Activated CD8-positive, alpha-beta memory T cell treated with anti-CD3 and anti-CD28 coated beads, Interleukin-2, amount 10 ng/mL, durations not matched to agents 7 days and 5 days (primary cell): ENCODE measurements at regions not wholly inside any gene's neighbourhood (a gene's known extent, or its start where the extent isn't known, plus 50 kb on each side); places are given as distances from the start of the nearest gene placed in this dataset.

Source experiments
- ATAC-seq: fragments of 150-1000 bp; cut with Tn5 transposase; one replicate; pipeline ENCODE4 v1.10.0; 2021; ENCODE audit warnings: moderate library complexity
- CTCF ChIA-PET: fragments of 350-600 bp; sonication (Branson Sonifier 250); formaldehyde crosslinking; loops from one replicate; lab custom pipeline; 2021; ENCODE audit warnings: antibody characterized with exemption; lab: Charles Lee
- DNase-seq: peaks from one replicate; pipeline ENCODE4 v3.0.0-alpha.2; 2020
- H3K27ac Mint-ChIP-seq: one replicate; pipeline ENCODE4 v1.8.0; 2021; ENCODE audit warnings: mild to moderate bottlenecking, mixed read lengths
- H3K27me3 Mint-ChIP-seq: one replicate; pipeline ENCODE4 v1.8.0; 2021; ENCODE audit warnings: mixed read lengths
- H3K36me3 Mint-ChIP-seq: one replicate; pipeline ENCODE4 v1.8.0; 2021; ENCODE audit warnings: mild to moderate bottlenecking, mixed read lengths
- H3K4me1 Mint-ChIP-seq: one replicate; pipeline ENCODE4 v1.8.0; 2021; ENCODE audit warnings: mixed read lengths
- H3K4me3 Mint-ChIP-seq: one replicate; pipeline ENCODE4 v1.8.0; 2021; ENCODE audit warnings: mild to moderate bottlenecking, moderate library complexity, mixed read lengths
- H3K9me3 Mint-ChIP-seq: one replicate; pipeline ENCODE4 v1.8.0; 2022; ENCODE audit warnings: low read depth, mixed read lengths

GRCh38 chr20:22384978-22385377 is 199.4 kb downstream of the FOXA2 start:
- H3K9me3 Mint-ChIP-seq, result peaks cover 2% of the 10 kb centered on the region
- no peaks in the 10 kb centered on the region for H3K36me3 Mint-ChIP-seq
- no peak for DNase-seq
- CTCF ChIA-PET, result no interaction called here
- H3K4me1 Mint-ChIP-seq, result no peaks in the 10 kb centered on the region
- H3K4me3 Mint-ChIP-seq, result no peak overlapping the region
- ATAC-seq, result no peak
- no peaks in the 10 kb centered on the region for H3K27me3 Mint-ChIP-seq
- no peak overlapping the region for H3K27ac Mint-ChIP-seq

GRCh38 chr20:22383156-22383555 is 201.2 kb downstream of the FOXA2 start:
- Mint-ChIP-seq H3K4me3 (no peak overlapping the region), H3K27ac (no peak overlapping the region), H3K4me1 (no peaks in the 10 kb centered on the region), H3K27me3 (no peaks in the 10 kb centered on the region), H3K36me3 (no peaks in the 10 kb centered on the region), H3K9me3 (peaks cover 2% of the 10 kb centered on the region)
- CTCF ChIA-PET, result interaction anchor here (0.5 kb wide), 1 partner anchor 26 kb away, joined by 3 read pairs; no protein-coding TSS in a partner anchor
- ATAC-seq, result no peak
- DNase-seq, result no peak

GRCh38 chr20:22382742-22383141 is 201.6 kb downstream of the FOXA2 start:
- H3K27me3 Mint-ChIP-seq, result no peaks in the 10 kb centered on the region
- H3K9me3 Mint-ChIP-seq, result peaks cover under 1% of the 10 kb centered on the region
- no peaks in the 10 kb centered on the region for H3K36me3 Mint-ChIP-seq
- DNase-seq (no peak), ATAC-seq (no peak)
- H3K27ac Mint-ChIP-seq, result no peak overlapping the region
- no peaks in the 10 kb centered on the region for H3K4me1 Mint-ChIP-seq
- no peak overlapping the region for H3K4me3 Mint-ChIP-seq
- CTCF ChIA-PET, result interaction anchor here (0.5 kb wide), 1 partner anchor 26 kb away, joined by 3 read pairs; no protein-coding TSS in a partner anchor

GRCh38 chr20:22381812-22382416 is 202.5 kb downstream of the FOXA2 start:
- DNase-seq (no peak), ATAC-seq (no peak)
- H3K4me1 Mint-ChIP-seq, result no peaks in the 10 kb centered on the region

GRCh38 chr20:22379472-22379871 is 204.9 kb downstream of the FOXA2 start:
- CTCF ChIA-PET, result no interaction called here
- Mint-ChIP-seq H3K4me1 (no peaks in the 10 kb centered on the region), H3K4me3 (no peak overlapping the region), H3K27me3 (no peaks in the 10 kb centered on the region), H3K36me3 (no peaks in the 10 kb centered on the region), H3K9me3 (no peaks in the 10 kb centered on the region), H3K27ac (no peak overlapping the region)
- ATAC-seq (no peak), DNase-seq (no peak)

More at GRCh38 chr20:22381812-22382416, 202.5 kb downstream of the FOXA2 start:
- CTCF ChIA-PET, result no interaction called here
- Mint-ChIP-seq H3K4me3 (no peak overlapping the region), H3K36me3 (no peaks in the 10 kb centered on the region), H3K27ac (no peak overlapping the region), H3K9me3 (no peaks in the 10 kb centered on the region), H3K27me3 (no peaks in the 10 kb centered on the region)

GRCh38 chr20:22374678-22375590 is 209.4 kb downstream of the FOXA2 start:
- ATAC-seq (no peak), DNase-seq (no peak)
- H3K27me3 Mint-ChIP-seq, result no peaks in the 10 kb centered on the region
- CTCF ChIA-PET, result no interaction called here
- no peaks in the 10 kb centered on the region for H3K36me3 Mint-ChIP-seq
- no peaks in the 10 kb centered on the region for H3K4me1 Mint-ChIP-seq
- H3K9me3 Mint-ChIP-seq, result no peaks in the 10 kb centered on the region
- no peak overlapping the region for H3K4me3 Mint-ChIP-seq
- H3K27ac Mint-ChIP-seq, result no peak overlapping the region

- CTCF ChIA-PET, result no interaction called here
- Mint-ChIP-seq H3K9me3 (no peaks in the 10 kb centered on the region), H3K4me1 (no peaks in the 10 kb centered on the region), H3K27me3 (no peaks in the 10 kb centered on the region), H3K4me3 (no peak overlapping the region), H3K36me3 (no peaks in the 10 kb centered on the region), H3K27ac (no peak overlapping the region)
- ATAC-seq, result no peak
- no peak for DNase-seq
These were observed 210.3 kb downstream of the FOXA2 start for GRCh38 chr20:22374066-22374465.

GRCh38 chr20:22373164-22373895 is 211.0 kb downstream of the FOXA2 start:
- Mint-ChIP-seq H3K4me3 (no peak overlapping the region), H3K27ac (no peak overlapping the region), H3K9me3 (no peaks in the 10 kb centered on the region), H3K36me3 (no peaks in the 10 kb centered on the region), H3K27me3 (no peaks in the 10 kb centered on the region), H3K4me1 (no peaks in the 10 kb centered on the region)
- DNase-seq (no peak), ATAC-seq (no peak)
- CTCF ChIA-PET, result no interaction called here

- H3K36me3 Mint-ChIP-seq, result no peaks in the 10 kb centered on the region
These were observed 212.5 kb downstream of the FOXA2 start for GRCh38 chr20:22371843-22372242.

GRCh38 chr20:22370137-22370536 is 214.2 kb downstream of the FOXA2 start:
- Mint-ChIP-seq H3K9me3 (peaks cover 3% of the 10 kb centered on the region), H3K27ac (no peak overlapping the region), H3K27me3 (no peaks in the 10 kb centered on the region), H3K4me1 (no peaks in the 10 kb centered on the region), H3K4me3 (no peak overlapping the region), H3K36me3 (no peaks in the 10 kb centered on the region)
- CTCF ChIA-PET, result no interaction called here
- DNase-seq, result no peak
- no peak for ATAC-seq

More at GRCh38 chr20:22371843-22372242, 212.5 kb downstream of the FOXA2 start:
- no peak for DNase-seq
- no peaks in the 10 kb centered on the region for H3K4me1 Mint-ChIP-seq
- H3K9me3 Mint-ChIP-seq, result no peaks in the 10 kb centered on the region
- H3K27ac Mint-ChIP-seq, result no peak overlapping the region
- no peak for ATAC-seq
- CTCF ChIA-PET, result no interaction called here
- no peaks in the 10 kb centered on the region for H3K27me3 Mint-ChIP-seq
- H3K4me3 Mint-ChIP-seq, result no peak overlapping the region

GRCh38 chr20:22369100-22369499 is 215.3 kb downstream of the FOXA2 start:
- Mint-ChIP-seq H3K4me3 (no peak overlapping the region), H3K4me1 (no peaks in the 10 kb centered on the region), H3K9me3 (peaks cover 3% of the 10 kb centered on the region), H3K27me3 (no peaks in the 10 kb centered on the region), H3K27ac (no peak overlapping the region), H3K36me3 (no peaks in the 10 kb centered on the region)
- CTCF ChIA-PET, result no interaction called here
- no peak for ATAC-seq
- no peak for DNase-seq

GRCh38 chr20:22368235-22368634 is 216.1 kb downstream of the FOXA2 start:
- ATAC-seq (no peak), DNase-seq (no peak)
- H3K4me1 Mint-ChIP-seq, result no peaks in the 10 kb centered on the region
- no peaks in the 10 kb centered on the region for H3K36me3 Mint-ChIP-seq
- H3K27me3 Mint-ChIP-seq, result no peaks in the 10 kb centered on the region
- H3K9me3 Mint-ChIP-seq, result peaks cover 3% of the 10 kb centered on the region
- H3K4me3 Mint-ChIP-seq, result no peak overlapping the region
- no peak overlapping the region for H3K27ac Mint-ChIP-seq
- CTCF ChIA-PET, result no interaction called here

- no peak for ATAC-seq
These were observed 217.7 kb downstream of the FOXA2 start for GRCh38 chr20:22366631-22367030.

More at GRCh38 chr20:22366631-22367030, 217.7 kb downstream of the FOXA2 start:
- CTCF ChIA-PET, result no interaction called here
- no peak overlapping the region for H3K4me3 Mint-ChIP-seq
- H3K27me3 Mint-ChIP-seq, result no peaks in the 10 kb centered on the region
- no peaks in the 10 kb centered on the region for H3K4me1 Mint-ChIP-seq
- no peaks in the 10 kb centered on the region for H3K36me3 Mint-ChIP-seq
- peaks cover 3% of the 10 kb centered on the region for H3K9me3 Mint-ChIP-seq
- DNase-seq, result no peak
- no peak overlapping the region for H3K27ac Mint-ChIP-seq
